WERI-Rb-1 (cell line): ENCODE measurements at regions not wholly inside any gene's neighbourhood (a gene's known extent, or its start where the extent isn't known, plus 50 kb on each side); places are given as distances from the start of the nearest gene placed in this dataset.

Experiments used
- DNase-seq: peaks from one replicate; pipeline ENCODE4 v3.0.0-alpha.2; 2020
- H3K27ac ChIP-seq: fragments of 250-450 bp; sonication (Bioruptor Pico); 2 replicates; pipeline ENCODE4 v1.5.1; 2020; ENCODE audit warnings: mild to moderate bottlenecking, moderate library complexity
- H3K27me3 ChIP-seq: fragments of 250-450 bp; sonication (Bioruptor Pico); 2 replicates; pipeline ENCODE4 v1.5.1; 2021; ENCODE audit warnings: mild to moderate bottlenecking, low read depth, moderate library complexity; ENCODE audit not compliant: insufficient read depth, severe bottlenecking
- H3K36me3 ChIP-seq: fragments of 250-450 bp; sonication (Bioruptor Pico); 2 replicates; pipeline ENCODE4 v1.5.1; 2020; ENCODE audit warnings: mild to moderate bottlenecking, moderate library complexity
- H3K4me3 ChIP-seq: 2 replicates; pipeline ENCODE4 v1.5.1; 2011; ENCODE audit warnings: low read depth, mild to moderate bottlenecking, control low read depth, low read length
- H3K9me3 ChIP-seq: fragments of 250-450 bp; sonication (Bioruptor Pico); 2 replicates; pipeline ENCODE4 v1.5.1; 2021; ENCODE audit warnings: mild to moderate bottlenecking, moderate library complexity; ENCODE audit not compliant: severe bottlenecking
- CTCF ChIP-seq: IDR thresholded peaks from 2 replicates; pipeline ENCODE4 v1.5.1; 2011; ENCODE audit warnings: low read depth, mild to moderate bottlenecking, control low read depth, inconsistent platforms, low read length

GRCh38 chr6:76702187-76702586 lies 629.7 kb upstream of the IMPG1 start:
- H3K4me3 ChIP-seq = no peak overlapping the region
- H3K27me3 ChIP-seq = no peaks in the 10 kb centered on the region
- H3K9me3 ChIP-seq = no peaks in the 10 kb centered on the region
- TF ChIP-seq CTCF = no peak
- H3K36me3 ChIP-seq = no peaks in the 10 kb centered on the region
- no peak for DNase-seq
- H3K27ac ChIP-seq = no peak overlapping the region

DNA sequence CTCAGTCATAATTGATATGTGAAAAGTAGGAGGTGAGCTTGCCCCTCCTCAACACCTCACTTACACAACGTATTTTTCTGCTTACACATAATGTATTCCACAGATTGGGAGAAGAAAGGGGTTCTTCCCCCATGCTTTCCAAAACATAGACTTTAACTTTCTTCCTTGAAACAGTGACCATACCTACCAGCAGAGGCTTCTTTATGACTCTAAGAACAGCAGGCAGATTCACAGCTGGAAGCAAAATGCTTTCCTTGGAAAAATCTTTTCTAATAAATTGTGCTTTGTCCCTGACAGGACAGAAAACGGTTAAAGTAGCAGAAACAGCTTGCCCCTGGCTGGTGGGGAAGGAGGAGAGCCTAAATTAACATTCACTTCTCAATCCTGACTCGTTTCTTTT lies 629.1 kb upstream of the IMPG1 start:
- DNase-seq = no peak
- TF ChIP-seq CTCF = no peak
- H3K36me3 ChIP-seq = no peaks in the 10 kb centered on the region
- no peak overlapping the region for H3K27ac ChIP-seq
- no peak overlapping the region for H3K4me3 ChIP-seq
- no peaks in the 10 kb centered on the region for H3K9me3 ChIP-seq
- H3K27me3 ChIP-seq = no peaks in the 10 kb centered on the region

DNA sequence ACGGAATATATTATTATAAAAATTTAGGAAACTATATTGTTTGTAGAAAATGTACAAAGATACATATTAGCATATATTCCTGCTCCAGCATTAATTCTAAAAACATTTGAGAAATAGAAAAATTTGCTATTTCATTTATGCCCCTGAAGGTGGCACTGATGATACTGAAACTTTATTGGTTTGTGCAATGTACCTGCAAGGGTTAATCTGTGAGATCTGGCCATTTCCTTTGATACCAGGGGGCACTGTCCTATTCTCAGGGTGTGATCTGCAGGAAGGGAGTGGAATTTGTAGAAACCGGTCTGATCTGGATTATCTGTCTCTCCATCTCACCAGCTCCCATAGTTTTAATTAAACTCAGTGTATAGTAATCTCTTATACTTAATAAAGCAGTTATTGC lies 625.1 kb upstream of the IMPG1 start:
- Histone ChIP-seq H3K4me3 (no peak overlapping the region), H3K36me3 (no peaks in the 10 kb centered on the region), H3K27ac (no peak overlapping the region), H3K9me3 (no peaks in the 10 kb centered on the region), H3K27me3 (no peaks in the 10 kb centered on the region)
- no peak for TF ChIP-seq CTCF
- peak; percentile 34 for DNase-seq

DNA sequence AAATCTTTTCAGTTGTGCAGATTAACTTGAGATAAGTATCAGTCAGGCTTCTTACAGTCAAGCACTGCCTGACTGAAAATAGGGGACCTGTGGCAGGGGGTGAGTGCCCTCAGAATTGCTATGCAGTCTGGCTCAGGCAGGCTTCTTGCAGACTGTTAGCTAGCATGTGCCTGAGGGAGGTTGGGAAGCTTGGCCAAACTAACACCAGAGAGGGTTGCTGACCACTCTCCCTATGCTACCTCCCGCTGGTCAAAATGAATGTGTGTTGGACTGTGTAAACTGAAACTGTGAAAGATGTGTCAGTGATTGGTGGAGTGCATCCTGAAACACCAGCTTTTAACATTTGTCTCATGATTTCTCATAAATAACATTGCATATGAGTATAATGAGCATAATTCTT lies 622.3 kb upstream of the IMPG1 start:
- H3K36me3 ChIP-seq = no peaks in the 10 kb centered on the region
- no peaks in the 10 kb centered on the region for H3K9me3 ChIP-seq
- H3K27me3 ChIP-seq = no peaks in the 10 kb centered on the region
- no peak overlapping the region for H3K4me3 ChIP-seq
- no peak for TF ChIP-seq CTCF
- DNase-seq = no peak
- H3K27ac ChIP-seq = no peak overlapping the region

DNA sequence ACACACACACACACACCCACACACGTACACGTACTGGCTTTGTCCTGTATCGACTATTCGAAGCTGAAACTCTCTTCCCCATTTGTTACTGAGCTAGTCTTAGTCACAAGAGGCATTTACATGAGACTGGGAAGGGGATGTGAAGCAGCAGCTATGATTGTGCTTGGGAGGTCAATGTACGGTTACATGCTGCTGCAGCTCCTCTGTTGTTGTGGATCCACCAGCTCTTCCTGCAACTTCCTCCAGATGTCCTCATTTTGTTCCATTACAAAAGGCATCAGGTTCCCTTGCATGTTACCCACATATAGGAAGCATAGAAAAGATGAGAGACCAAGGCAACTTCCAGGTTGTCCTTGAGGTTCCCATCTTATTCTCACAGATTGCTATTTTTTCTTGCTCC lies 612.4 kb upstream of the IMPG1 start:
- Histone ChIP-seq H3K4me3 (no peak overlapping the region), H3K27me3 (no peaks in the 10 kb centered on the region), H3K9me3 (no peaks in the 10 kb centered on the region), H3K36me3 (no peaks in the 10 kb centered on the region), H3K27ac (no peak overlapping the region)
- TF ChIP-seq CTCF = peak; percentile 36
- DNase-seq = no peak

- no peak for DNase-seq
- Histone ChIP-seq H3K4me3 (no peak overlapping the region), H3K9me3 (no peaks in the 10 kb centered on the region), H3K27me3 (no peaks in the 10 kb centered on the region), H3K27ac (no peak overlapping the region), H3K36me3 (no peaks in the 10 kb centered on the region)
- no peak for TF ChIP-seq CTCF
Observed at GRCh38 chr6:76683985-76684384, 611.5 kb upstream of the IMPG1 start.
